ENCODE measurements at regions not wholly inside any gene's neighbourhood (a gene's known extent, or its start where the extent isn't known, plus 50 kb on each side); places are given as distances from the start of the nearest gene placed in this dataset.

DNA sequence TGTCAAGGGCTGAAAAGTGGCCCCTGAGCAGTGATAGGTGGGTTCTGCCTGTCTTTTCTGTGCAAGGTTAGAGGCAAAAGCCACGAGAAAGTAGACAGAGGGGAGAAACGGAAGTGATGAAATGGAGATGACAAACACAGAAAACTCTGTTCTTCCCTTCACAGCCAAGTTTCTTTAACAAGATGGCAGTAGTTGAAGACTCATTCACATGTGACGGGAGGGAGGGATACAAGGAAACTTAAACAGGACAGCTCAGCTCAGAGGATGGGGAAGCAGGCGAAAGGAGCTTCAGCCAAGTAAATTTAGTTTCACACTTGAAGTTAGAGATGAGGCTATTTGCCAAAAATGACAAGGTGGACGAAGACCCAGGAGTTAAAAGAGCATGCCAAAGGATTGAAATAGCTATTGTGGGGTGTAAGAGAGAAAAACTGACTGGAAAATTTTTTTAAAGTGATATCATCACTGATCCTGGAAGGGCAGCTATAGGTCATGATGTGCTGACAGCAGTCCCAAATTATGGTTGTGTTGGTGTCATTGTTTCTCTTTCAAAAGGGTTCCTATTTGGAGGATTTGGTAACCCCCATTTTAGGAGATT, 347.9 kb downstream of the EFNB2 start:
- ChIA-PET CTCF (no interaction called here), POLR2A (ENCODE audit: unreplicated experiment) (no interaction called here)
- Histone ChIP-seq H3K9me3 (ENCODE audit: low read length) (no peaks in the 10 kb centered on the region), H3K79me2 (ENCODE audit: low read length) (no peaks in the 10 kb centered on the region), H3K27me3 (ENCODE audit: low read length) (no peaks in the 10 kb centered on the region), H3K4me2 (ENCODE audit: low read length) (no peak overlapping the region), H3K9ac (ENCODE audit: low read length) (no peak overlapping the region), H3K4me3 (ENCODE audit: low read length) (no peak overlapping the region), H4K20me1 (ENCODE audit: low read length) (no peaks in the 10 kb centered on the region), H3K27ac (ENCODE audit: low read length) (no peak overlapping the region), H3K36me3 (ENCODE audit: low read depth, low read length) (no peaks in the 10 kb centered on the region), H3K9me2 (replicated peaks; ENCODE audit: low read length) (no peaks in the 10 kb centered on the region), H2AFZ (ENCODE audit: low read length) (no peak overlapping the region), H3F3A (ENCODE audit: low read length, unreplicated experiment) (no peaks in the 10 kb centered on the region), H3K4me1 (ENCODE audit: insufficient read depth, low read length) (peaks cover 4% of the 10 kb centered on the region)
- DNase-seq (no peak), ATAC-seq (no peak)
- no TSS peak for BruUV-seq (replicated peaks)
- intact Hi-C loops (cut with micrococcal nuclease): no loop called here
- TF ChIP-seq, protein P1, sequence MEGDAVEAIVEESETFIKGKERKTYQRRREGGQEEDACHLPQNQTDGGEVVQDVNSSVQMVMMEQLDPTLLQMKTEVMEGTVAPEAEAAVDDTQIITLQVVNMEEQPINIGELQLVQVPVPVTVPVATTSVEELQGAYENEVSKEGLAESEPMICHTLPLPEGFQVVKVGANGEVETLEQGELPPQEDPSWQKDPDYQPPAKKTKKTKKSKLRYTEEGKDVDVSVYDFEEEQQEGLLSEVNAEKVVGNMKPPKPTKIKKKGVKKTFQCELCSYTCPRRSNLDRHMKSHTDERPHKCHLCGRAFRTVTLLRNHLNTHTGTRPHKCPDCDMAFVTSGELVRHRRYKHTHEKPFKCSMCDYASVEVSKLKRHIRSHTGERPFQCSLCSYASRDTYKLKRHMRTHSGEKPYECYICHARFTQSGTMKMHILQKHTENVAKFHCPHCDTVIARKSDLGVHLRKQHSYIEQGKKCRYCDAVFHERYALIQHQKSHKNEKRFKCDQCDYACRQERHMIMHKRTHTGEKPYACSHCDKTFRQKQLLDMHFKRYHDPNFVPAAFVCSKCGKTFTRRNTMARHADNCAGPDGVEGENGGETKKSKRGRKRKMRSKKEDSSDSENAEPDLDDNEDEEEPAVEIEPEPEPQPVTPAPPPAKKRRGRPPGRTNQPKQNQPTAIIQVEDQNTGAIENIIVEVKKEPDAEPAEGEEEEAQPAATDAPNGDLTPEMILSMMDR (conservative IDR thresholded peaks at IDR 0.05; ENCODE audit: low read depth, low read length): no peak
- TF ChIP-seq EZH2phosphoT487 (IDR thresholded peaks at IDR 0.05; ENCODE audit: borderline replicate concordance, low read length) (no peak), EZH2 (IDR thresholded peaks at IDR 0.05; ENCODE audit: low read length, unreplicated experiment) (no peak)

DNA sequence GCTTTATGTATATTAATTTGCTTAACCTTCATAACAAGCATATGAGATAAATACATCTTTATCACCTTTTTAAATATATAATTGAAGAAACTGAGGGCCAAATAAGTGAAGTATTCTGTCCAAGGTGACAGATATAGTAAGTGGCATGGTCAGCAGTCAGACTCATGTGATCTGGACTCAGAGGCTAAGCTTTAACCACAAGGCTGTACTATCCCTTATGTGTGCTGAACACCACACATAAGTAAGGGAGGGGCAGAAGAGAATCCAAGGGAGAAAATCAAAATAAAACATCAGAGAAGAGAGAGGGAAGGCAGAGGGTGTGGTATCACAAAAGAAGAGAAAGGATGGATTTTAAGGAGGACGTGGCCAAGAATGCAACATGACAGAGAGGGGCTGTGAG, 348.4 kb downstream of the EFNB2 start:
- no peaks in the 10 kb centered on the region for H3K27me3 ChIP-seq (ENCODE audit: low read length)
- CTCF ChIA-PET: no interaction called here
- POLR2A ChIA-PET (ENCODE audit: unreplicated experiment): no interaction called here
- no peaks in the 10 kb centered on the region for H4K20me1 ChIP-seq (ENCODE audit: low read length)
- no peaks in the 10 kb centered on the region for H3F3A ChIP-seq (ENCODE audit: low read length, unreplicated experiment)
- no peaks in the 10 kb centered on the region for H3K36me3 ChIP-seq (ENCODE audit: low read depth, low read length)
- H2AFZ ChIP-seq (ENCODE audit: low read length): no peak overlapping the region
- no peak overlapping the region for H3K9ac ChIP-seq (ENCODE audit: low read length)
- H3K4me2 ChIP-seq (ENCODE audit: low read length): no peak overlapping the region
- TF ChIP-seq, protein P1 (conservative IDR thresholded peaks at IDR 0.05; ENCODE audit: low read depth, low read length): no peak
- no peak for TF ChIP-seq EZH2phosphoT487 (IDR thresholded peaks at IDR 0.05; ENCODE audit: borderline replicate concordance, low read length)
- TF ChIP-seq EZH2 (IDR thresholded peaks at IDR 0.05; ENCODE audit: low read length, unreplicated experiment): no peak
- H3K27ac ChIP-seq (ENCODE audit: low read length): no peak overlapping the region
- intact Hi-C loops (cut with micrococcal nuclease): no loop called here
- H3K9me2 ChIP-seq (replicated peaks; ENCODE audit: low read length): no peaks in the 10 kb centered on the region
- BruUV-seq (replicated peaks): no TSS peak
- DNase-seq (no peak), ATAC-seq (no peak)
- peaks cover 9% of the 10 kb centered on the region for H3K4me1 ChIP-seq (ENCODE audit: insufficient read depth, low read length)
- no peaks in the 10 kb centered on the region for H3K9me3 ChIP-seq (ENCODE audit: low read length)
- H3K4me3 ChIP-seq (ENCODE audit: low read length): no peak overlapping the region
- no peaks in the 10 kb centered on the region for H3K79me2 ChIP-seq (ENCODE audit: low read length)

DNA sequence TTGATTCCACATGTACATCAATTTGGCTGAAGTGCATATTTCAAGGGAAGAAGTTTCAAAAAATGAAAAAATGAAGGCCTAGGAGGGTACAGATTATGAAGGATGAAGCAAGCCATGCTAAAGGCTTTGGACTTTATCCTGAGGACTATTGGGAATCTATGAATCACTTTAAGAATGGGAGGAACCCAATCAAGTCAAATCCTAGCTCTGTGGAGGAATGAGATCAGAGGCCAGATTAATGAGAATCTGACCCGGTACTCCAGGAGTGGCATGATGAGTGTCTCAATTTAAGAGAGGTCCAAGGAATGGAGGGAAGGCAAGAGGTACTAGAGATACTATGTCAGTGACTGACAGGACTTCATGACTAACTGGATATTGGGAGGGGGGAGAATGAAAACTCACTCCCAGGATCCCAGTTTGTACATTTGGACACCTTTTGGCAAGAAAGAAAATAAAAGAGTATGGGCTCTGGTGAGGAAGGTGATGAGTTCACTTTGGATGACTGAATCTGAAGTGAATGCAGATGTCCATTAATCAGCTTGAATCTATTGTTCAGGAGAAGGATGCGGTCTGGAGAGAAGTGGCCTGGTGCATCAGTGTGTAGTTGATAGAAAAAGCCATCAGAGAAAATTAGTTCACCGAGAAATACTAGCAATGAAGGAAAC, 349.0 kb downstream of the EFNB2 start:
- no peaks in the 10 kb centered on the region for H3K36me3 ChIP-seq (ENCODE audit: low read depth, low read length)
- ATAC-seq: no peak
- no peak overlapping the region for H3K9ac ChIP-seq (ENCODE audit: low read length)
- H3K4me1 ChIP-seq (ENCODE audit: insufficient read depth, low read length): peaks cover 13% of the 10 kb centered on the region
- H2AFZ ChIP-seq (ENCODE audit: low read length): no peak overlapping the region
- no TSS peak for BruUV-seq (replicated peaks)
- no peak overlapping the region for H3K27ac ChIP-seq (ENCODE audit: low read length)
- POLR2A ChIA-PET (ENCODE audit: unreplicated experiment): no interaction called here
- H3K4me3 ChIP-seq (ENCODE audit: low read length): no peak overlapping the region
- H3K9me2 ChIP-seq (replicated peaks; ENCODE audit: low read length): no peaks in the 10 kb centered on the region
- no peaks in the 10 kb centered on the region for H4K20me1 ChIP-seq (ENCODE audit: low read length)
- no peak for DNase-seq
- no peak overlapping the region for H3K4me2 ChIP-seq (ENCODE audit: low read length)
- no peaks in the 10 kb centered on the region for H3K9me3 ChIP-seq (ENCODE audit: low read length)
- intact Hi-C loops (cut with micrococcal nuclease): no loop called here
- H3K79me2 ChIP-seq (ENCODE audit: low read length): no peaks in the 10 kb centered on the region
- TF ChIP-seq EZH2 (IDR thresholded peaks at IDR 0.05; ENCODE audit: low read length, unreplicated experiment) (no peak), EZH2phosphoT487 (IDR thresholded peaks at IDR 0.05; ENCODE audit: borderline replicate concordance, low read length) (no peak)
- TF ChIP-seq, protein P1 (conservative IDR thresholded peaks at IDR 0.05; ENCODE audit: low read depth, low read length): no peak
- H3F3A ChIP-seq (ENCODE audit: low read length, unreplicated experiment): no peaks in the 10 kb centered on the region
- no peaks in the 10 kb centered on the region for H3K27me3 ChIP-seq (ENCODE audit: low read length)
- CTCF ChIA-PET: no interaction called here
